ENCODE measurements at regions not wholly inside any gene's neighbourhood (a gene's known extent, or its start where the extent isn't known, plus 50 kb on each side); places are given as distances from the start of the nearest gene placed in this dataset.

- no peak for TF ChIP-seq POLR2A (IDR thresholded peaks at IDR 0.05)
- TF ChIP-seq CTCF (IDR thresholded peaks at IDR 0.05) = no peak
- TF ChIP-seq EP300 (IDR thresholded peaks at IDR 0.05) = no peak
- TF ChIP-seq POLR2AphosphoS5 (IDR thresholded peaks at IDR 0.05) = no peak
- peaks cover 0 to 5% (median 0%) of the 10 kb centered on the region in 4 donors for H3K9me3 ChIP-seq
- DNase-seq = no peak
- H3K4me3 ChIP-seq = no peak overlapping the region
- no peak overlapping the region for H3K27ac ChIP-seq
- H3K27me3 ChIP-seq = no peaks in the 10 kb centered on the region
- H3K36me3 ChIP-seq = no peaks in the 10 kb centered on the region
- H3K4me1 ChIP-seq = no peaks in the 10 kb centered on the region
- intact Hi-C loops (cut with DNase I; ENCODE audit: low total_unique reads) = no loop called here
- 70 to 78% (median 72%) methylated on average over 3 of the region's 3 CpGs for WGBS, 5 donors
These were observed 214.1 kb upstream of the MEF2C start for GRCh38 chr5:89097103-89097502.

- peaks cover 0 to 5% (median 0%) of the 10 kb centered on the region in 4 donors for H3K9me3 ChIP-seq
- no peaks in the 10 kb centered on the region for H3K4me1 ChIP-seq
- H3K4me3 ChIP-seq = no peak overlapping the region
- TF ChIP-seq POLR2AphosphoS5 (IDR thresholded peaks at IDR 0.05) = no peak
- TF ChIP-seq CTCF (IDR thresholded peaks at IDR 0.05) = no peak
- TF ChIP-seq POLR2A (IDR thresholded peaks at IDR 0.05) = no peak
- TF ChIP-seq EP300 (IDR thresholded peaks at IDR 0.05) = no peak
- H3K27me3 ChIP-seq = no peaks in the 10 kb centered on the region
- 79 to 100% (median 95%) methylated on average over 2 of the region's 2 CpGs for WGBS, 5 donors
- intact Hi-C loops (cut with DNase I; ENCODE audit: low total_unique reads) = no loop called here
- H3K36me3 ChIP-seq = no peaks in the 10 kb centered on the region
- no peak for DNase-seq
- no peak overlapping the region for H3K27ac ChIP-seq
These were observed 212.4 kb upstream of the MEF2C start for GRCh38 chr5:89095341-89095740.

GRCh38 chr5:89090037-89090436 lies 207.1 kb upstream of the MEF2C start:
- no peak for TF ChIP-seq POLR2A (IDR thresholded peaks at IDR 0.05)
- no peak for TF ChIP-seq POLR2AphosphoS5 (IDR thresholded peaks at IDR 0.05)
- TF ChIP-seq CTCF (IDR thresholded peaks at IDR 0.05) = no peak
- no peak for TF ChIP-seq EP300 (IDR thresholded peaks at IDR 0.05)
- H3K36me3 ChIP-seq = no peaks in the 10 kb centered on the region
- DNase-seq = no peak
- H3K27ac ChIP-seq = no peak overlapping the region
- no peak overlapping the region for H3K4me3 ChIP-seq
- no peaks in the 10 kb centered on the region for H3K27me3 ChIP-seq
- 84 to 97% (median 94%) methylated on average over 1 of the region's 1 CpG for WGBS, 5 donors
- intact Hi-C loops (cut with DNase I; ENCODE audit: low total_unique reads) = no loop called here
- H3K4me1 ChIP-seq = no peaks in the 10 kb centered on the region
- no peaks in the 10 kb centered on the region for H3K9me3 ChIP-seq

GRCh38 chr5:89087551-89088318 lies 204.8 kb upstream of the MEF2C start:
- intact Hi-C loops (cut with DNase I; ENCODE audit: low total_unique reads) = no loop called here
- no peaks in the 10 kb centered on the region for H3K27me3 ChIP-seq
- TF ChIP-seq POLR2A (IDR thresholded peaks at IDR 0.05) (no peak), CTCF (IDR thresholded peaks at IDR 0.05) (no peak), EP300 (IDR thresholded peaks at IDR 0.05) (no peak), POLR2AphosphoS5 (IDR thresholded peaks at IDR 0.05) (no peak)
- no peaks in the 10 kb centered on the region for H3K36me3 ChIP-seq
- no peaks in the 10 kb centered on the region for H3K9me3 ChIP-seq
- H3K4me1 ChIP-seq = no peaks in the 10 kb centered on the region
- WGBS, 5 donors = 58 to 73% (median 66%) methylated on average over 12 of the region's 12 CpGs
- no peak overlapping the region for H3K27ac ChIP-seq
- no peak for DNase-seq
- no peak overlapping the region for H3K4me3 ChIP-seq

Data from stomach (tissue), 8 donors.